ENCODE measurements at regions not wholly inside any gene's neighbourhood (a gene's known extent, or its start where the extent isn't known, plus 50 kb on each side); places are given as distances from the start of the nearest gene placed in this dataset.

DNA sequence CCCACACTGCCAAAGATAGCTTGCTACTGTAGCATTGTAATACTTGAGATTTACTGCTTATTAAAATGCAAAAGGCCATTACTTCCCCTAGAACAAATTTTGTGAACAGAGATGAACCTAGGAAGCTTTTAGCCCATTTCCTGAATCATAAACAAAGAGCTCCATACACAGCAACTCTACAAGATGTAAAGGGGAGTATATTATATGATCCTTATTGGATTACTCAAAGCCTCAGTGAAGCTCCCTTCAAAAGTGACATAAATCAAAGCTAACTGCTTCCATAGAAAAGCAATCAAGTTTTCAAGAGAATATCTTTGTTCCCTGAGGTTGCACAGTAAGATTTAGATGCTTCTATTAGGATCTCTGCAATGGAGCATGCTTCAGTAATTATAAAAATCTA, 629.8 kb downstream of the EFNA5 start:
- TF ChIP-seq ISL1 (CRISPR knock-in tag; IDR thresholded peaks at IDR 0.05) (no peak), ZNF565 (CRISPR knock-in tag; conservative IDR thresholded peaks at IDR 0.05; ENCODE audit: low read depth) (no peak), GLIS3 (CRISPR knock-in tag; IDR thresholded peaks at IDR 0.05) (no peak), BACH2 (CRISPR knock-in tag; IDR thresholded peaks at IDR 0.05; ENCODE audit: borderline replicate concordance) (no peak), ZFP30 (CRISPR knock-in tag; IDR thresholded peaks at IDR 0.05) (no peak), PPARA (CRISPR knock-in tag; IDR thresholded peaks at IDR 0.05; ENCODE audit: borderline replicate concordance) (no peak), OSR1 (CRISPR knock-in tag; IDR thresholded peaks at IDR 0.05) (no peak), RARB (CRISPR knock-in tag; IDR thresholded peaks at IDR 0.05) (no peak), ARNTL (CRISPR knock-in tag; IDR thresholded peaks at IDR 0.05; ENCODE audit: borderline replicate concordance, low read depth) (no peak), TCF4 (CRISPR knock-in tag; IDR thresholded peaks at IDR 0.05; ENCODE audit: borderline replicate concordance) (no peak)
- TF ChIP-seq, protein P1, sequence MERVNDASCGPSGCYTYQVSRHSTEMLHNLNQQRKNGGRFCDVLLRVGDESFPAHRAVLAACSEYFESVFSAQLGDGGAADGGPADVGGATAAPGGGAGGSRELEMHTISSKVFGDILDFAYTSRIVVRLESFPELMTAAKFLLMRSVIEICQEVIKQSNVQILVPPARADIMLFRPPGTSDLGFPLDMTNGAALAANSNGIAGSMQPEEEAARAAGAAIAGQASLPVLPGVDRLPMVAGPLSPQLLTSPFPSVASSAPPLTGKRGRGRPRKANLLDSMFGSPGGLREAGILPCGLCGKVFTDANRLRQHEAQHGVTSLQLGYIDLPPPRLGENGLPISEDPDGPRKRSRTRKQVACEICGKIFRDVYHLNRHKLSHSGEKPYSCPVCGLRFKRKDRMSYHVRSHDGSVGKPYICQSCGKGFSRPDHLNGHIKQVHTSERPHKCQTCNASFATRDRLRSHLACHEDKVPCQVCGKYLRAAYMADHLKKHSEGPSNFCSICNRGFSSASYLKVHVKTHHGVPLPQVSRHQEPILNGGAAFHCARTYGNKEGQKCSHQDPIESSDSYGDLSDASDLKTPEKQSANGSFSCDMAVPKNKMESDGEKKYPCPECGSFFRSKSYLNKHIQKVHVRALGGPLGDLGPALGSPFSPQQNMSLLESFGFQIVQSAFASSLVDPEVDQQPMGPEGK (CRISPR knock-in tag; IDR thresholded peaks at IDR 0.05; ENCODE audit: borderline replicate concordance): no peak
- TF ChIP-seq, protein P2, sequence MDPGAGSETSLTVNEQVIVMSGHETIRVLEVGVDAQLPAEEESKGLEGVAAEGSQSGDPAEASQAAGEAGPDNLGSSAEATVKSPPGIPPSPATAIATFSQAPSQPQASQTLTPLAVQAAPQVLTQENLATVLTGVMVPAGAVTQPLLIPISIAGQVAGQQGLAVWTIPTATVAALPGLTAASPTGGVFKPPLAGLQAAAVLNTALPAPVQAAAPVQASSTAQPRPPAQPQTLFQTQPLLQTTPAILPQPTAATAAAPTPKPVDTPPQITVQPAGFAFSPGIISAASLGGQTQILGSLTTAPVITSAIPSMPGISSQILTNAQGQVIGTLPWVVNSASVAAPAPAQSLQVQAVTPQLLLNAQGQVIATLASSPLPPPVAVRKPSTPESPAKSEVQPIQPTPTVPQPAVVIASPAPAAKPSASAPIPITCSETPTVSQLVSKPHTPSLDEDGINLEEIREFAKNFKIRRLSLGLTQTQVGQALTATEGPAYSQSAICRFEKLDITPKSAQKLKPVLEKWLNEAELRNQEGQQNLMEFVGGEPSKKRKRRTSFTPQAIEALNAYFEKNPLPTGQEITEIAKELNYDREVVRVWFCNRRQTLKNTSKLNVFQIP (CRISPR knock-in tag; IDR thresholded peaks at IDR 0.05; ENCODE audit: borderline replicate concordance, low read depth): no peak
- TF ChIP-seq, protein P3, sequence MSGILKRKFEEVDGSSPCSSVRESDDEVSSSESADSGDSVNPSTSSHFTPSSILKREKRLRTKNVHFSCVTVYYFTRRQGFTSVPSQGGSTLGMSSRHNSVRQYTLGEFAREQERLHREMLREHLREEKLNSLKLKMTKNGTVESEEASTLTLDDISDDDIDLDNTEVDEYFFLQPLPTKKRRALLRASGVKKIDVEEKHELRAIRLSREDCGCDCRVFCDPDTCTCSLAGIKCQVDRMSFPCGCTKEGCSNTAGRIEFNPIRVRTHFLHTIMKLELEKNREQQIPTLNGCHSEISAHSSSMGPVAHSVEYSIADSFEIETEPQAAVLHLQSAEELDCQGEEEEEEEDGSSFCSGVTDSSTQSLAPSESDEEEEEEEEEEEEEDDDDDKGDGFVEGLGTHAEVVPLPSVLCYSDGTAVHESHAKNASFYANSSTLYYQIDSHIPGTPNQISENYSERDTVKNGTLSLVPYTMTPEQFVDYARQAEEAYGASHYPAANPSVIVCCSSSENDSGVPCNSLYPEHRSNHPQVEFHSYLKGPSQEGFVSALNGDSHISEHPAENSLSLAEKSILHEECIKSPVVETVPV (CRISPR knock-in tag; IDR thresholded peaks at IDR 0.05): no peak
- TF ChIP-seq, protein P4, sequence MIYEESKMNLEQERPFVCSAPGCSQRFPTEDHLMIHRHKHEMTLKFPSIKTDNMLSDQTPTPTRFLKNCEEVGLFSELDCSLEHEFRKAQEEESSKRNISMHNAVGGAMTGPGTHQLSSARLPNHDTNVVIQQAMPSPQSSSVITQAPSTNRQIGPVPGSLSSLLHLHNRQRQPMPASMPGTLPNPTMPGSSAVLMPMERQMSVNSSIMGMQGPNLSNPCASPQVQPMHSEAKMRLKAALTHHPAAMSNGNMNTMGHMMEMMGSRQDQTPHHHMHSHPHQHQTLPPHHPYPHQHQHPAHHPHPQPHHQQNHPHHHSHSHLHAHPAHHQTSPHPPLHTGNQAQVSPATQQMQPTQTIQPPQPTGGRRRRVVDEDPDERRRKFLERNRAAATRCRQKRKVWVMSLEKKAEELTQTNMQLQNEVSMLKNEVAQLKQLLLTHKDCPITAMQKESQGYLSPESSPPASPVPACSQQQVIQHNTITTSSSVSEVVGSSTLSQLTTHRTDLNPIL (CRISPR knock-in tag; IDR thresholded peaks at IDR 0.05; ENCODE audit: low read depth): no peak
